Stimulated activated CD8-positive, alpha-beta memory T cell treated with anti-CD3 and anti-CD28 coated beads, Interleukin-4, amount 100 ng/mL, for 48 hours (primary cell): ENCODE measurements at regions not wholly inside any gene's neighbourhood (a gene's known extent, or its start where the extent isn't known, plus 50 kb on each side); places are given as distances from the start of the nearest gene placed in this dataset.

Experiments
- DNase-seq: peaks from one replicate; pipeline ENCODE4 v3.0.0-alpha.2; 2020

GRCh38 chr14:49999826-50000379, 107.0 kb downstream of the ARF6 start:
- DNase-seq = peak; percentile 53

- DNase-seq = peak; percentile 86
Measured at GRCh38 chr14:50000380-50001150, 107.7 kb downstream of the ARF6 start.

DNA sequence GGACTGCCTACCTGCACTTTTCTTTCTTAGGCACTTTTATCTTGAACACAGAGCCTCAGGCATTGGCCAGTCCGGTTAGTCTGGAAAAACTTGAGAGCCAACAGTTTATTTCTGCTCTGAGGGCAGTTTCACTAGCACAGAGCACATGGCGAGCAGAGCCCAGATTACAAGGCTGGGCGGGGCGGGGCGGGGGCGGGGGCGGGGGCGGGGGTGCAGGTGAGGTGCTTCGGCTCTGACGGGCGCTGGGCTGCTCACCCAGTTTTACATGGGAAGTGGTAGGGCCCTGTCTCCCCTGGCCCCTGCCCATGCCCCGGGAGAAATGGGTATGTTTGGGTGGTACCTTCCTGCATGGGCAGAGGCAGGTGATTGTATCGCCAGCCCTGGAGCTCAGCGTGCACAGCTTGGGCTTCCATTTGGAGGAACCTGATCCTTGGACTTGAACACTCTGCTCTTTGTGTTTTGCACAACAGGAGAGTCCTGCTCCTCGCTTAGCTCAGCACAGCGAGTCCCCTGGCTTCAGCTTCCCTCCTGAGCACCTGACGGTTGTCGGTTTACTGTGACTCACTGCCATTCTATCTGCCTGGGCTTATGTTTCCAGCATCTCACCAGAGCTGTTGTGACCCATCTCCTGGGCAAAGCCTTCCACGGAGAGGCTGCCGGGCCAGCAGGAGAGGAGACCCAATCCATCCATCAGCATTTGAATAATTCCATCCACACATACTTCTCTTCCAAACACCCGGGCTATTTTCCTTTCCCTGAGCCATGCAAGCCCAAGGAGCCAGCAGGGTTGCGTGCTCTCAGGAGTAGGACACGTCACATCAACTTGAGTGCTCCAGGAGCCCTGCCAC, 108.5 kb downstream of the ARF6 start:
- DNase-seq = peak; percentile 79

GRCh38 chr14:50001999-50002925, 109.4 kb downstream of the ARF6 start:
- DNase-seq = peak; percentile 79

DNA sequence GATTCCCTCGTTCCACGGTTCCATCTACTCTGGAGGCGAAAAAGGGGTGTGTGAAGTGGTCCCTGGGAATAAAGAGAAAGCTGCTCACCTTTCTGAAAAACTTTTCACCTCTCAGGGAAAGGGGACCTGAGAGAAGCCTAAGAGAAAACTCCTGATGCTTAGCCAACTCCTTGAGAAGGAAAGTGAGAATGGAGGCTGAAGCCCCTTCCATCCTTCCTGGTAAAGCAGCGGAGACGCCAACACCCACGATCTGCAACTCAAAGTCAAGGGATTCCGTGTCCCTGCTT, 110.0 kb downstream of the ARF6 start:
- no peak for DNase-seq

DNA sequence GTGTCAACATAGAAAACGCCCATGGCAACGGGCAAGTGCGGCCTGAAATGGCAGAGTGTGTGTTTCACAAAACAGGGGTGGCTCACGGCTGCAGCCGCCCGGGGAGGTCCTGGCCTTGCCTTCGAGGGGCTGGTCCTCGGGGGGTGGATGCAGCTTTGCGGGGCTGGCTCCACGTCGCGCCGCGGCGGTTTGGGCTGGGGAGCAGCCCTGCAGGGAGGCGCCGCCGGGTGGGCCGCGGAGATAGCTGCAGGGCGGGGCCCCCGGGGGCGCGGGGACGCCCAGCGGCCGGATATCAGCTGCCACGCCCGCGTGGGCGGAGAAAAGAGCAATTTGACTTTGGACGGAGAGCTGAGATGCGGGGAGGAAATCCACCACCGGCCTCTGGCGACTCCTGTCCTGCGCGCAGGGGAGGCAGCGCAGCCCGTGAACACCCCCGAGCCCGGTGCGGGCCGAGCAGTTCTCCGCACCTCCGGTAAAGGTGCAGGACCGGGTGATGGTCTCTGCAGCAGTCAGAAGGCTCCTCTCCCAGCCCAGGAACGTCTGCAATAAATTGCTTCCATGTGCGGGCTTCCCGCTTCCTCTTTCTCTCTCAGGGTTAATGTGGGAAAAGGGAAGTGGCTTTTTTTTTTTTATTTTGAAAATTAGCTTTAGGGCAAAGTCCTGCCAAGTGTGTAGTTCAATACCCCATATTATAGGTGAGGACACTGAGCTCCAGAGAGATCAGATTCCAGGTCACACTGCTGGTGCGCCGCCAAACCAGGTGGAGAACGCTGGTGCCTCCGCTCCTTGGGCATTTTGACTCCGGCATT, 110.5 kb downstream of the ARF6 start:
- DNase-seq = peak; percentile 90

- DNase-seq = no peak
Measured at GRCh38 chr14:50006141-50006540, 110.2 kb downstream of the VCPKMT start.

- DNase-seq = no peak
Measured at GRCh38 chr14:50007123-50007903, 109.1 kb downstream of the VCPKMT start.

DNA sequence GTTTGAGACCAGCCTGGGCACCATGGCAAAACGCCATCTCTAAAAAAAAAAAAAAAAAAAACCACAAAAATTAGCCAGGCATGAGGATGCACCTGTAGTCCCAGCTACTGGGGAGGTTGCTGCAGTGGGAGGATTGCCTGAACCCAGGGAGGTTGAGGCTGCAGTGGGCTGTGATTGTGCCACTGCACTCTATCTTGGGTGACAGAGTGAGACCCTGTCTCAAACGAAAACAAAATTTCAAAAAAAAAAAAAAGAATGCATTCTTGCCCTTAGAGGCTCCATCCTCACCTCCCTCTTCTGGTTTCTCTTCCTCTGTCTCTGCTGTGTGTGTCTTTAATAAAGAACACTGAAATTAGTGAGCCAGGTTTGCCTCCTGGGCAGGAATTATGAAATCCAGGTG, 107.8 kb downstream of the VCPKMT start:
- no peak for DNase-seq

GRCh38 chr14:50008974-50009373, 107.4 kb downstream of the VCPKMT start:
- no peak for DNase-seq

DNA sequence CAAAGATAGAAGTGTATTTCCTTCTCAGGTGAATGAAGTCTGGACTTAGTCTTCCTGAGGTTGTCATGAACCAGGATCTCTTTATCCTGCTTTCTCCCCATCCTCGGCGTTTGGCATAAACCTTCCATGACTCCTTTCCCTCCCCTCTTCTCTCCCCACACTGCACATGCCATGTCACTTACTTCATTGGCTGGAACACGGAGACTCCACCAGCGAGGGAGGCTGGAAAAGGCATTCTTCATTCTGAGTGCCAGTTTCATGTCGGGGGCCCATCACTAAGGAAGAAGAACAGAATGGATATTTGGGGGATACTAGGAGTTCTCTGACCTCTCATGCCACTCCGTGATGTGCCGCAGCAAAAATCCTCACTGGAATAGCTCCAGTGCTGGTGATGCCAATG, 105.6 kb downstream of the VCPKMT start:
- no peak for DNase-seq

DNA sequence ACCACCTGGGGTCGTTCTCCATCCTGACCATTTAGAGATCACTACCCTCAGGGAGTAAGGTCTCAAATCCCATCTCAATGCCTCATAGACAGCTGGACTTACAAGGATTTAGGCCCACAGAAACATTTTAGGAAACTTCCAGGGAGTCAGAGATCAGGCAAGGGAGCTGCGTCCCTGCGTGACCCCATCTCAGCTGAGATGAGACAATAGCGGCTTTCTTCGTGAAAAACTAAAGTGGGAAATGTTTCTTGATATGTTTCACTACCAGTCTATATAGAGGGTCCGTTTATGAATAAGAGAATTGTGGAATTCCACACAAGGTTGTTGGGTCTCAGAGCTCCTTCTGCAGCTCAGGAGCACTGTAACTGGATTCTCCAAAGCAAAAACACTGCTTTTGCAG, 105.1 kb downstream of the VCPKMT start:
- no peak for DNase-seq

- DNase-seq = no peak
Measured at GRCh38 chr14:50012644-50013043, 103.7 kb downstream of the VCPKMT start.

DNA sequence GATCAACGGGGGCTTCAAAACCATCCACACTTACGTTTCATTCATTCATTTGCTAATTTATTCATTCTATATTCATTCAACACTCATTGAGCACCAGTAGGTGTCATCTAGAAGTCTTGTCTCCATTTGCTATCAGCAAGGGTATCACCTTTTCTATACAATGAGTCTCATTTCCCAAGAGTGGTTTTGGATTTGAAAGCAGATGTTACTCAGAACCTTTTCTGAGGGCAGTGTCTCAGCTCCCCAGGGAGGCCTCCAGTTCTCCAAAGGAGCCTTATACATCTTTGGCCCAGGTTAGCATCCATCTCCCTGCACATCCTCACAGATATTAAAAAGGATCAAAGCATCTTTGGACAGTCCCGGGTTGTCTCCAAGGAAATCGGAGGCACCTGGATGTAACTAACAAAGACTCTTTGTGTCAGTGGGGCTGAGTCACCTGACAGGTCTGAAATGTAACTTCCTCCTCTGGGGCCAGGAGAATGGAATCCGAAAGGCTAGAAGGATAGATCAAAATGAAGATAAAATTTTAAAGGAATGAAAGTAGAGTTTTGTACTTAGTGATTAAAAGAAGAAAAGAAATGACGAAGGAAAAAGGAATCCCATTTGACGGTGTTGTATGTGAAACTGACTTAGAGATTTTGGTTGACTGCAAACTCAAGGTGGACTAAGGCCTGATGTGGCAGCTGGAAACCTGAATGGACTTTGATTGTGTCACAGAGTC, 103.0 kb downstream of the VCPKMT start:
- DNase-seq = no peak

DNA sequence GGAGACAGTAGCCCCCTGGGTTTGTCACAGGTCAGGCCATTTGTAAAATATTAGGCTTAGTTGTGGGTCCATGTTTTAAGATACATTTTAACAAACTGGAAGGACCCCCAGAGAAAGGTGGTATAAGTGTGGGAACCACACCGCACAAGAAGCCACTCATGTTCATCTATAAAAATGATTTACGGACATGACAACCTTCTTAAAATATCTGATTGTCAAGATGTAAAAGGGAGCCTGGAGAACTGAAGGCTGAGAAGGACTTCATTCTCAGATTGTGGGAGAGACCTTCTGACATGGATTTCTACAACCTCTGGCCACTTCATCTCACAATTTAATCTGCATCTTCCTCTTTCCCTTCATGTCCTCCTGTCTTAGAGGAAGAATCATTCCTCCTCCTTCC, 102.4 kb downstream of the VCPKMT start:
- DNase-seq = no peak

DNA sequence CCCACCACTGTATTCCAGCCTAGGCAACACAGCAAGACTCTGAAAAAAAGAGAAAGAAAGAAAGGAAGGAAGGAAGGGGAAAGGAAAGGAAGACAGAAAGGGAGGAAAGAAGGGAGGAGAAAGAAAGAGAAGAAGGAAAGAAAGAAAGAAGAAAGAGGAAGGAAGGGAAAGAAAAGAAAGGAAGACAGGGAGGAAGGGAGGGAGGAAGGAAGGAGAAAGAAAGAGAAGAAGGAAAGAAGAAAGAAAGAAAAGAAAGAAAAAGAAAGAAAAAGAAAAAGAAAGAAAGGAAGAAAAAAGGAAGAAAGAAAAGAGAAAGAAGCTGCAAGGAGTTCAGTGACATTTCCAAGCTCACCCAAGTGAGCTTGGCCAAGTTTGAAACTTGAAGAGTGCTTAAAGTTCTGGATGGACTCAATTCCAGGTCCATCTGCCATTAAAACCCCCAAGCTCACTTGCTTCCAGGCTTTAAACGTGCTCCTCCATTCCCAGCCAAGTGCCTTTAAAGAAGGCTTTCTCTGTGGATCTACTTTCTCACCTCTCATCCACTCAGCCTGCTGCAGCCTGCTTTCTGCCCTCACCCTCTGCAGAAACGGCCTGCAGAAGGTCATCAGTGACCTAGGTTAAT, 101.5 kb downstream of the VCPKMT start:
- DNase-seq = no peak

- no peak for DNase-seq
Measured at GRCh38 chr14:50015716-50016115, 100.7 kb downstream of the VCPKMT start.

DNA sequence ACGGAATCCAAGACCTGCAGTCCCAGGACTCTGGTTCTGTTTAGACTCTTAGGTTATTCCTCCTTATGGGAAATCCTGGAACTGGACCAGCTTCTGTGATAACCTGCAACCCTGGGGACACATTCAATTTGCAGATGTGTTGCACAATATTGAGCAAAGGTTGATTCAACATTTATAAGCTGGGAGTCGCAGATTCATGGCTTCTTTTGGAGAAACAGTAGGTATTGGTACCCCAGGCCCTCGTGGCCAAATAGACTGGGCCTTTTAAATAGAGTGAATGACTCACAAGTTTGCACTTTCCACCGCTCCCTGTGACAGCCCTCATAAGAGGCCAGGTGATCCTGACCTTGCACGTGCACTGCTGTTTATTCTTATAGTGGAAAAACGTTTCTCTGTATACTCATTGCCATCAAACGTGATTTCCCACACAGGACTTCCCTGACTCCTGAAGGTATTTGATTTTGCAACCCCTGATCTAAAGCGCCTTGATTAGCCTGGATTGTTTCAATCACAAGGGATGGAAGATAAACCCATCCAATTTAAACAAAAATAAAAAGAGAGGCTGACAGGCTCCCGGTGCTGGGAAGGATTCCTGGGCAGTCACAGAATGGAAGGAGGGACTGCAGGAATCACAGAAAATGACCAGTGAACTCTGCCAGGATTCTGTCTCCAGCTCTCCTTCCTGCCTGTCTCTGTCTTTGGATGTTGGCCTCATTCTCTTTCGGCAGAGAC, 98.0 kb downstream of the VCPKMT start:
- no peak for DNase-seq

DNA sequence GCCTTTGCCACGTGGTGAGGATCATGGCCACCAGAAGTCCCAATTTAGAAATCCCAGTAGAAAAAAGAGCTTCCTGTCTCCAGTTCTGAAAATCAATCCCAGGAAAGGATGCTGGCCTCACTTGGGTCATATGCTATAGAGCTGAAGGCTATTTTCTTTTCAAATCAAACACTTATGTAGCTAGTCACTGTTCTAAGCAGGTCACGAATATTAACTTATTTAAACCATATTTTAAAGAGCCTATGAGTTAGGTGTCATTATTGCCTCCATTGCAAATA, 97.5 kb downstream of the VCPKMT start:
- DNase-seq = no peak

- no peak for DNase-seq
Measured at GRCh38 chr14:50020184-50020583, 96.2 kb downstream of the VCPKMT start.
